ENCODE measurements at regions not wholly inside any gene's neighbourhood (a gene's known extent, or its start where the extent isn't known, plus 50 kb on each side); places are given as distances from the start of the nearest gene placed in this dataset.

DNA sequence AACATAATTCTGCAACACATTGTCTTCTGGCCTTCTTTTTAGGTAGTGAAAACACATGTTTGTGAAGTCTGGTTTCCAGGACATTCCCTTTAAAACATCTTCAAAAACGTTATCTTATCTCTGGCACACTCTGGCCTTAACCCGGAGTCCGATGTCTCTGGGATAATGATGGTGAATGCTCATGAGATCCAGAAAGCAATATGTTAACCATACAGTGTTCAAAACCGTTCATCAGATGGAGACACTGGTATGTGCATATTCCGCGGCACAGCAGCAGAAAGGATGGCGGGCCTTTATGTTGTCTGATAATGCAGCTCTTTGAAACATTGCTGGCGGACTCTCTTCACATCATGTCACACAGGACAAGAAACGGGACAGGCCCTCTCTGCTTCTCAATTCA lies 605.2 kb downstream of the CCDC171 start:
- Histone ChIP-seq H3K4me3 (replicated peaks; ENCODE audit: low read depth, low read length) (no peak overlapping the region), H3K27me3 (replicated peaks; ENCODE audit: control insufficient read depth, insufficient read depth, low read length) (no peaks in the 10 kb centered on the region; the same call in 1 of the 2 replicates), H3K36me3 (ENCODE audit: control insufficient read depth, insufficient read depth, low read length) (no peaks in the 10 kb centered on the region)
- no peak for TF ChIP-seq CTCF (IDR thresholded peaks at IDR 0.05; ENCODE audit: insufficient read depth, low read length, poor library complexity, severe bottlenecking)
- DNase-seq (ENCODE audit: extremely low read depth, insufficient read length): no peak

DNA sequence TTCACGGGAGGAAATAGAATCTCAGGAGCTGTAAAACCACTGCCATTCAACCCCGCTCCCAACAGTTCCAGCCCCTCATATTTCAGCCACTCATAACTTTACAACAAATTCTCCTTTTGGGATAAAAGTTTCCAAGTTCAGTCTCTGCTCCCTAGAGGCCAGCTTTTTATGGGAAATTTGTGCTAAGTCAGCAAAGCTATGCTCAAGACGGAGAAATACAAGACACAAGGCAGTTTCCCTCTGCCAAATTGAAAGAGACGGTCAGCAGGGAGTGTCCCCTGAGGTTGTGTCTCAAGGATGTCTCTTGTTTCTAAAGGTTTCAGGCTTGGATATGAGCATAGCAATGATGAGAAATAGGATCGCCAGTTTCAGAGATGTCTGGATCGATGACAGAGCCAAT lies 608.6 kb downstream of the CCDC171 start:
- no peak for TF ChIP-seq CTCF (IDR thresholded peaks at IDR 0.05; ENCODE audit: insufficient read depth, low read length, poor library complexity, severe bottlenecking)
- Histone ChIP-seq H3K4me3 (replicated peaks; ENCODE audit: low read depth, low read length) (no peak overlapping the region), H3K27me3 (replicated peaks; ENCODE audit: control insufficient read depth, insufficient read depth, low read length) (no peaks in the 10 kb centered on the region), H3K36me3 (ENCODE audit: control insufficient read depth, insufficient read depth, low read length) (no peaks in the 10 kb centered on the region)
- DNase-seq (ENCODE audit: extremely low read depth, insufficient read length): no peak

GRCh38 chr9:16170119-16170518 lies 617.3 kb downstream of the CCDC171 start:
- no peak for DNase-seq (ENCODE audit: extremely low read depth, insufficient read length)
- no peak for TF ChIP-seq CTCF (IDR thresholded peaks at IDR 0.05; ENCODE audit: insufficient read depth, low read length, poor library complexity, severe bottlenecking)
- Histone ChIP-seq H3K36me3 (ENCODE audit: control insufficient read depth, insufficient read depth, low read length) (no peaks in the 10 kb centered on the region), H3K4me3 (replicated peaks; ENCODE audit: low read depth, low read length) (no peak overlapping the region), H3K27me3 (replicated peaks; ENCODE audit: control insufficient read depth, insufficient read depth, low read length) (no peaks in the 10 kb centered on the region)

DNA sequence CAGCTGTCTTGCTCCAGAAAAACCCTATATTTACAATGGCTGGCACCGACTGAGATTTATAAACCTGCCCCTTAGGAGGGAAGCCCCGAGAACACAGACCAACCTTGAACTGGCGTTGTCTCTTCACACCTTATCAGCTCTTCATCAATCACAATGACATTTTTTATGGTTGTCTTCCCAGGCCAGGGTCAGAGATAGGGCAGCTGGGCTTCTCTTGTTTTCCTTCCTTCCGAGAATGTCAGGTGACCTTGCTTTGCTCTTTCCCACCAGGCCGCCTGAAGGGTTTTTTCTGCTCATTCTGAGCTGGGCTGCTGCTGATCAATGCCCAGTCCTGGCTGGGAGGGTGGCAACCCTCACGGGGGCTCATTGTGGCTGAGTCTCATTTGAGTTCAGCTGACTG lies 619.1 kb downstream of the CCDC171 start:
- no peaks in the 10 kb centered on the region for H3K27me3 ChIP-seq (replicated peaks; ENCODE audit: control insufficient read depth, insufficient read depth, low read length)
- H3K36me3 ChIP-seq (ENCODE audit: control insufficient read depth, insufficient read depth, low read length): no peaks in the 10 kb centered on the region
- H3K4me3 ChIP-seq (replicated peaks; ENCODE audit: low read depth, low read length): no peak overlapping the region
- no peak for TF ChIP-seq CTCF (IDR thresholded peaks at IDR 0.05; ENCODE audit: insufficient read depth, low read length, poor library complexity, severe bottlenecking)
- no peak for DNase-seq (ENCODE audit: extremely low read depth, insufficient read length)

- no peak for TF ChIP-seq CTCF (IDR thresholded peaks at IDR 0.05; ENCODE audit: insufficient read depth, low read length, poor library complexity, severe bottlenecking)
- Histone ChIP-seq H3K36me3 (ENCODE audit: control insufficient read depth, insufficient read depth, low read length) (no peaks in the 10 kb centered on the region), H3K27me3 (replicated peaks; ENCODE audit: control insufficient read depth, insufficient read depth, low read length) (no peaks in the 10 kb centered on the region), H3K4me3 (replicated peaks; ENCODE audit: low read depth, low read length) (no peak overlapping the region)
- DNase-seq (ENCODE audit: extremely low read depth, insufficient read length): no peak
Observed at GRCh38 chr9:16172796-16173195, 620.0 kb downstream of the CCDC171 start.

- no peak overlapping the region for H3K4me3 ChIP-seq (replicated peaks; ENCODE audit: low read depth, low read length)
- DNase-seq (ENCODE audit: extremely low read depth, insufficient read length): no peak
- TF ChIP-seq CTCF (IDR thresholded peaks at IDR 0.05; ENCODE audit: insufficient read depth, low read length, poor library complexity, severe bottlenecking): no peak
- H3K27me3 ChIP-seq (replicated peaks; ENCODE audit: control insufficient read depth, insufficient read depth, low read length): no peaks in the 10 kb centered on the region
- no peaks in the 10 kb centered on the region for H3K36me3 ChIP-seq (ENCODE audit: control insufficient read depth, insufficient read depth, low read length)
Observed at GRCh38 chr9:16174915-16175314, 622.1 kb downstream of the CCDC171 start.
